ENCODE measurements at regions not wholly inside any gene's neighbourhood (a gene's known extent, or its start where the extent isn't known, plus 50 kb on each side); places are given as distances from the start of the nearest gene placed in this dataset.
A peak's percentile ranks its signal among the peaks of the same experiment; 100 is the strongest.

GRCh38 chr20:39298571-39299506 lies 336.7 kb downstream of the DHX35 start:
- DNase-seq (ENCODE audit: low read depth) = no peak

- DNase-seq (ENCODE audit: low read depth) = no peak
Observed at GRCh38 chr20:39298121-39298520, 336.0 kb downstream of the DHX35 start.

GRCh38 chr20:39295301-39295700 lies 333.2 kb downstream of the DHX35 start:
- DNase-seq (ENCODE audit: low read depth) = no peak

GRCh38 chr20:39294137-39294725 lies 332.1 kb downstream of the DHX35 start:
- no peak for DNase-seq (ENCODE audit: low read depth)

GRCh38 chr20:39292193-39292736 lies 330.1 kb downstream of the DHX35 start:
- DNase-seq (ENCODE audit: low read depth) = no peak

GRCh38 chr20:39291301-39291700 lies 329.2 kb downstream of the DHX35 start:
- no peak for DNase-seq (ENCODE audit: low read depth)

- DNase-seq (ENCODE audit: low read depth) = no peak
Observed at GRCh38 chr20:39290575-39290974, 328.4 kb downstream of the DHX35 start.

- no peak for DNase-seq (ENCODE audit: low read depth)
Observed at GRCh38 chr20:39289831-39290230, 327.7 kb downstream of the DHX35 start.

- DNase-seq (ENCODE audit: low read depth) = no peak
Observed at GRCh38 chr20:39289316-39289715, 327.2 kb downstream of the DHX35 start.

- no peak for DNase-seq (ENCODE audit: low read depth)
Observed at GRCh38 chr20:39283464-39283863, 321.3 kb downstream of the DHX35 start.

- DNase-seq (ENCODE audit: low read depth) = no peak
Observed at GRCh38 chr20:39282619-39283092, 320.5 kb downstream of the DHX35 start.

- DNase-seq (ENCODE audit: low read depth) = no peak
Observed at GRCh38 chr20:39280875-39281274, 318.7 kb downstream of the DHX35 start.

- DNase-seq (ENCODE audit: low read depth) = no peak
Observed at GRCh38 chr20:39278230-39278788, 316.2 kb downstream of the DHX35 start.

GRCh38 chr20:39277185-39277584 lies 315.0 kb downstream of the DHX35 start:
- no peak for DNase-seq (ENCODE audit: low read depth)

GRCh38 chr20:39270837-39271604 lies 308.9 kb downstream of the DHX35 start:
- DNase-seq (ENCODE audit: low read depth) = no peak

GRCh38 chr20:39269493-39270217 lies 307.5 kb downstream of the DHX35 start:
- DNase-seq (ENCODE audit: low read depth) = no peak

GRCh38 chr20:39268981-39269461 lies 306.9 kb downstream of the DHX35 start:
- no peak for DNase-seq (ENCODE audit: low read depth)

- DNase-seq (ENCODE audit: low read depth) = no peak
Observed at GRCh38 chr20:39268491-39268951, 306.4 kb downstream of the DHX35 start.

- no peak for DNase-seq (ENCODE audit: low read depth)
Observed at GRCh38 chr20:39266989-39267388, 304.8 kb downstream of the DHX35 start.

- peak; percentile 28 for DNase-seq (ENCODE audit: low read depth)
Observed at GRCh38 chr20:39264506-39265172, 302.5 kb downstream of the DHX35 start.
